SU-DHL-6 (cell line): ENCODE measurements at regions not wholly inside any gene's neighbourhood (a gene's known extent, or its start where the extent isn't known, plus 50 kb on each side); places are given as distances from the start of the nearest gene placed in this dataset.

Source experiments
- CTCF ChIP-seq: fragments of 200-600 bp; sonication (generic); IDR thresholded peaks from one replicate; pipeline ENCODE4 v1.5.1; 2017; ENCODE audit warnings: antibody characterized with exemption, mild to moderate bottlenecking, low read length, moderate library complexity; ENCODE audit not compliant: insufficient read depth, poor library complexity, severe bottlenecking
- EZH2phosphoT487 ChIP-seq: fragments of 200-600 bp; sonication (generic), shearing (Covaris generic); conservative IDR thresholded peaks from 2 replicates; pipeline ENCODE4 v1.6.1; 2018; ENCODE audit warnings: mild to moderate bottlenecking, antibody characterized with exemption, low read length, moderate library complexity, mixed read lengths

- TF ChIP-seq CTCF (no peak), EZH2phosphoT487 (no peak)
Observed at GRCh38 chr7:16089801-16090200, 331.5 kb downstream of the CRPPA start.
